ENCODE measurements at regions not wholly inside any gene's neighbourhood (a gene's known extent, or its start where the extent isn't known, plus 50 kb on each side); places are given as distances from the start of the nearest gene placed in this dataset.

DNA sequence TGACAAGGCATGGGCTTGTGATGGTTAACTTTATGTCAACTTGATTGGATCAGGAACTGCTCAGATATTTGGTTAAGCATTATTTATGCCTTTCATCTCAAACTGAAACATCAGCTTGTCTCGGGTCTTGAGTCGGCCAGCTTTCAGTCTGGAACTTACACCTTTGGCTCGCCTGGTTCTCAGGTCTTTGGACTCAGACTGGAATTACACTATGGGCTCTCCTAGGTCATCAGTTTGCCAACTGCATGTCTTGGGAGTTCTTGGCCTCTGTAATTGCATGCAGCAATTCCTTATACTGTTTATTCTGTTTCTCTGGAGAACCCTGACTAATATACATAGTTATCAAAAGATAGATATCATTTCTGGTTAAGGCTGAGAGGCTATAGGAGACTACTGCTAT, 653.7 kb downstream of the ADGRL2 start:
- no peak for DNase-seq (ENCODE audit: low read depth in 3 of 3)

DNA sequence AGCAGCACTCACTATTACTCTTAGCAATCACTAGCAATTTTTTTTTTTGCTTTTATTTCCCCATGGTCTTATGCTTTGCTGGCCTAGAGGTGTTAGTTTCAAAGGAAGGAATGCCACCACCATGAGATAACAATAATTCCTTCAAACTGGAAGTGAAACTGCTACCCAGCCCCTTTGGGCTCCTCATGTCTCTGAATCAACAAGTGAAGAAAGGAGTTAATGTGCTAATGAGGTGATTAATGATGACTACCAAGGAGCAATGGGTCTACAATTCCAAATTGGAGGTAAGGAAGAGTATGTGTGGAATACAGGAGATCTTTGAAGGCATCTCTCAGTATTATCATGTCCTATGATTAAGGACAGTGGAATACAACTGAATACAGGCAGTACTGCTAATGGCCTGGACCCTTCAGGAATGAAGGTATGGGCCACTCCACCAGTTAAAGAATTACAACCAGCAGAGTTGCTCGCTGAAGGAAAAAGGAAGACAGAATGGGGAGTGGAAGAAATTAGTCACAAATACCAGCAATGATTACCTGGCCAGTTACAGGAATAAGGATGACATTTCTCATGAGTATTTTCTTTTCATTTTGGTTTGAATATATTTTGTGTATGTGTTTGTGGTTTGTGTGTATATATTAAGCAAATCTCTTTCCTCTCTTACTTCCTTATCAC, 652.9 kb downstream of the ADGRL2 start:
- no peak for DNase-seq (ENCODE audit: low read depth in 3 of 3)

DNA sequence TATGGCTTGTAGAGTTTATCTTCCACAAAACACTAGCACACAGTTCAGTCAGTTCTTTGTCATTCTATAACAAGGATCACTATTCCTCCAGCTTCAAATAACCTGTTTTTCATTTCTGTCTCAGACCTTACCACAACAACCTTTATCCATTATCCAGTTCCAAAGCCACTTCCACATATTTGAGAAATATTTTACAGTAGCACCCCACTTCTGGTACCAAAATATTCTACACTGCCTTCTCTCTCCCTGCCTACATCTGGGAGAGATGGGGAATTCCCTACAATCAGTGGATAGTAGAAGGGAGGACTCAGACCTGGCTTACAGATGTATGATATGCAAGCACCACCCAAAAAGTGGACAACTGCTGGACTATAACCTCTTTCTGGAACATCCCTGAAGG, 651.4 kb downstream of the ADGRL2 start:
- no peak for DNase-seq (ENCODE audit: low read depth in 3 of 3)

DNA sequence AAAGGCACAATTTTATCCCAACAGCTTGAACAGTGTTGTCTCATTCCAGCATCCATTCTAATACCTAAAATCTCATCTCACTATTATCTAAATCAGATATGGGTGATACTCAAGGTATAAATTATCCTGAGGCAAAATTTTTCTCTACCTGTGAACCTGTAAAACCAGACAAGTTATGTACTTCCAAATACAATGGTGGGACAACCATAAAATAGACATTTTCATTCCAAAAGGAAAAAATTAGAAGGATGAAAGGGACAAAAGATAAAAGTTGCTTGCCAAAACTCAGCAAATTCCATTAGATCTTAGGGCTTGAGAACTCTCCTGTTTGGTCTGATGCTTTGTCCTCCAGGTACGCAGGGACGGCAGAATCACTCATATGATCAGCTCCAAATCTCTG, 650.5 kb downstream of the ADGRL2 start:
- no peak for DNase-seq (ENCODE audit: low read depth in 3 of 3)

DNA sequence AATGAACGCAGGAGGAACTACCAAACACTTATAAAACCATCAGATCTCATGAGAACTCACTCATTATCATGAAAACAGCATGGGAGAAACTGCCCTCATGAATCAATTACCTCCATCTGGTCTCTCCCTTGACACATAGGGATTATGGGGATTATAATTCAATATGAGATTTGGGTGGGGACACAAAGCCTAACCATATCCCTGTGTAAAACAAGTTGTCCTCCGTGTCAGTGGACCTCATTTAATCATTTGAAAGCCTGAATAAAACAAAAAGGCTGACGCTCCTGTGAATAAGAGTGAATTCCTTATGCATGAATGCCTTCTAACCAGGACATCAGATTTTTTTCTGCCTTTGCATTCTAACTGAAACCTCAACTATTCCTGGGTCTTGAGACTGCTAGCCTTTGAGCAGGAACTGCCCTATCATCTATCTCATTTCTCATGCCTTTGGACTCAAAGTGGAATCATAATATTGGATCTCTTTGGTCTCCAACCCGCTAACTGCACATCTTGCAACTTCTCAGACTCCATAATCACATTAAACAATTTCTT, 648.8 kb downstream of the ADGRL2 start:
- no peak for DNase-seq (ENCODE audit: low read depth in 3 of 3)

DNA sequence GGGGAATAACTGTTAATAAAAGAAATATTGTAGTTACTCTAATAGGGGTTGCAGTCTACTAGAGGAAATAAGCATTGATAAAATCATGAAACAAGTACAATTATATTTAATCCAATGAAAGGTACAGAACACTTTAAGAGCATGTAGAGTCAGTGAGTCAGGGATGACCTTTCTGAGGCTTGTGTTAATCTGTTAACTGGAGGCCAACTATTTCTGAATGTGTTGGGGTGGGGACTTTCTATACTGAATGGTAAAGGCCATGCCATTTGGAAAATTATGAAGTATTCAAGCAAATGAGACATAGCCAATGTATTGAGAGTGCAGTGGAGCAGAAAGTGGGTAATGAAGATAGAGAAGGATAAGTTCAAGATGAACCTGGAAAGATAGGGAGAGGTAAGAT, 646.2 kb downstream of the ADGRL2 start:
- no peak for DNase-seq (ENCODE audit: low read depth in 3 of 3)

DNA sequence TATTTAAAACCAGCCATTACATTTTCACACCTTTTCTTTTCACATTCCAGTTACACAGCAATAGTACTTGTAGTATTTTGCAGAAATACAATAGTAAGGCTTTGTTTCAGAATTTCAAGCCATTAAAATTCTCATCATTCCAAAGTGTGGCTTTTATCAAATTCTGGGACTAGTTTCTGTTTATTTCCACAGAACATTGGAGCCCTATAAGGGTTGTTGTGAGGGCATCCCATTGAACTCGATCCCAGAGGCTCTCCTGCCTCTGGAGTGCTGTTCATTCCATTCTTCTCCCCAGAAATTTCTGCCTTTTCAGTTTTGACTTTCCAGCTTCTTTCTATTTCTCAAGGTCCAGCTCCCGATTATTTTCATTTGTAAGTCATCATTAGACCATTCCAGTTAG, 645.5 kb downstream of the ADGRL2 start:
- DNase-seq (ENCODE audit: low read depth in 3 of 3): no peak

DNA sequence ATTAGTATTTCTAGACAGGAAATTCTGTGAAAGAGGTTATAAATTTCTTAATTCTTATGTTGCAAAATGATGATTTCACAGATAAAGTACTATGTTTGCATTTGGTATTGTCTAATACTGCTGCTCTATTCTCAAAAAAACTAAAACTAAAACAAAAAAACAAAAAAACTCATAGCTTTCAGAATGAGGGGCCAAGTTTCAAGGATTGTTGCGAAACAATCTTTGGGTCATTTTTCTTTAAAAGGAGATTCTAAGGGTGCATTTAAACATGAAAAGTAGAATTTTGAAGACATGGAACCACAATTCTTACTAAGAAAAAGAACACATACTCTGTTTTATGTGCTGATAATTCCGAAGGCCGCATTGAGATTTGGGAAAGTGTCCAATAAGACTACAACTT, 645.1 kb downstream of the ADGRL2 start:
- no peak for DNase-seq (ENCODE audit: low read depth in 3 of 3)

DNA sequence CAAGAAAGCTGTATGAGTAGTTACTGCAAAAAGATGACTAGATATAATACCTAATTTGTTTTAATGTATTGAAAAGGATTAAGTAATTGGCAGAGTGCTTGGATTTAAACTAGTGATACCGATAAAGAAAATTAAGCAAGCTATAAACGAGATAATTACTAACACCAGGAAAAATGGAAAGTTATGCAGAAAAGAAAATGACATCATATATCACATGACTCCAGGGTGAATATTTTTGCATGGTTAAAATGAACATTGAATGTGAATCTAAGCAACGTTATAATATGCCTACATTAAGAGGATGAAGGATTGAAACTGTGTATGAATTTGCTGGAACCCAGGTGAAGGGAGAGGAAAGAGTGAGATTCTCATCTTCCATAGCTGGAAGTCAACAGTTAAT, 644.4 kb downstream of the ADGRL2 start:
- no peak for DNase-seq (ENCODE audit: low read depth in 3 of 3)

DNA sequence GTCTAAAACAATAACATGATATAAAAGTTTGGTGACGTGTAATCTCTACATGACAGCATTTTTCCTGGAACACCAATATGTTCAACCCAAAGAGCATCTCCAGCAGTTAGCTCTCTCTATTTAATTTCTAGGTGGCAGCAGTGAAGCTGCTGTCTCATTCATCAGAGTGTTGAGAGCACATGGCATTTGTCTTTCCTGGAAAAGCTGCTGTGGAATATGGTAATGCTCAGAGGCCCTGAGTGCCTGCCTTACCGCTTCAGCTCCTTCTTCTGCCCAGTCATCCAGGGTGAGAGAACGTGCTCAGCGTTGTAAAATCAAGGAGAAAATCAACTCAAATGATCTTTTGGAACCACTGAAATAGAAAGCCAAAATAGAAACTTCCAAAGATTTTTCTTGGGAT, 640.7 kb downstream of the ADGRL2 start:
- no peak for DNase-seq (ENCODE audit: low read depth in 3 of 3)

DNA sequence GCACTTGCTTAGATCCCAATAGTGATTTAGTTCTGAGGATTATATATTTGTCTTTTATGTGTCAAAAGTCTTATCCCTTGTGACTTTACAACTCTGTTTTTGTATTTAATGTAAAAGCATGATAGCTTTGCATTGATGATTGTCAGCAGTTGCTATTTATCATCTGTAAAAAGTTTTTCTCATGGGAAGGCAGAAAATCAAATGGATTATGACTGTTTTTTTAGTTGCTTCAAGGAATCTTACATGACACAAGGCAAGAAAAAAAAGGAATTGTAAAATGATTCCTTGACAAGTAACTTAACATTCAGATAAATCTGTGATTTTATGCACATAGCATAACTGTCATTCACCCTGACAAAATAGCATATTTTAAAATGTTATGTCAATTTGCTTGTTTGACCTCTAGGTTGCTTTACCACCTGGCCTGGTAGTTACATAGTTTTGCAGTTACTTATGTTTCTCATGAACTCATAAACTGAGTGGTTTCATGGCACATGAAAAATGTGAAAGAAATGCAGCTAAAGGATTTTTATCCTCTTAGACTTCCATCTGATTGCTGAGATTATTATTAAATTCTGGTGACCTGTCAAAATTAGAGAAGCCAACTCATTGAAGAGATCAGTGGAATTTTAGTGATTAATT, 622.6 kb downstream of the ADGRL2 start:
- no peak for DNase-seq (ENCODE audit: low read depth in 3 of 3)

DNA sequence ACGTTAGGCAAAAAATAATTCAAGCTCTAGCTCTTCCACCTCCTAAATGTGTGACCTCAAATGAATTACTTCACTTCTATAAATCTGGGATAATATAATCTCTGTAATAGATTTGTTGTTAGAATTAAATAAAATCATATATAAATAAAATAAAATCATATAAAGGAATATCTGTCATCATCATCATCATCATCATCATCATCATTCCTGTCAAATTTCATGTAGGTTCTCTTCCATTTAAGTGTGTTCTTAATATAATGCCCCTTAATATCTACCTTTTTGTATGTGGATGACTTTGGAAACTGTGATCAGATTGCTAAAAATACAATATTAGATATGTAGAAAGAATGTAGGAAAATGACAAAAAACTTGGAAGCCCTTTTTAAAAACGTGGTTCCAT, 621.0 kb downstream of the ADGRL2 start:
- DNase-seq (ENCODE audit: low read depth in 3 of 3): no peak

DNA sequence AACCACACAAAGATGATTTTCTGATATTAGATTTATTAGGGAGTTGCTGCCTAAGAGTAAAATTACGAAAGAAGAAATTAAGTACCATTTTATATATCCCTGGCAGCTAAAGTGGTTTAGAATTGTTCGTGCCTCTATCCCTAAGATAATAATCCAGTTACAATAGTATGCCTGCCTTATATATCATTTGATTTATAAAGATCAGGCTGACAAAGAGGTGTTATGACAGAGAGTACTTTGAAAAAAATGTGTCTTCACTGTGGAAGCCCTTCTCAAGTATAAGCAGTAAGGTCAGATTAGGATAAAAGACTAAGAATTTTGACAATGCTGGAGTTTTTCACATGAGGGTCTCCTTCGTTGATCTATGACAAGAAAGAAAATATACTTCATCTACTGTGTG, 619.9 kb downstream of the ADGRL2 start:
- no peak for DNase-seq (ENCODE audit: low read depth in 3 of 3)

DNA sequence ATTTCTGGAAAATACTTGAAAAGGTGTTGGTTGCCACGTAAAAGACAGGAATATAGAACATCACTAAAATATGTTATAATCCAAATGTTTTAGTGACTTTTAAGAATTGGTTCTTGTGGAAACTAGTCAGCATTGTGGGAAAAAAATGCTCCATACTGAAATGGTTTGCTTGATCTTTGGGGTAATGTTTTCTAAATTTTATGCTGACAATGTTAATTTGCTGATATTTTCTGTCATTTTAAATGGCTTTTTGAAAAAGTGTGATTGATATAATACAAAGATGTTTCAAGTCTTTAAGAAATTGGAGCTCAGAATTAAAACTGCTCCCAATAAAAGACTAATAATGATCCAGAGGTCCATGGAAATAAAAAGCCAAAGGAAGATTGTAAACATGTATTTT, 610.9 kb downstream of the ADGRL2 start:
- no peak for DNase-seq (ENCODE audit: low read depth in 3 of 3)

DNA sequence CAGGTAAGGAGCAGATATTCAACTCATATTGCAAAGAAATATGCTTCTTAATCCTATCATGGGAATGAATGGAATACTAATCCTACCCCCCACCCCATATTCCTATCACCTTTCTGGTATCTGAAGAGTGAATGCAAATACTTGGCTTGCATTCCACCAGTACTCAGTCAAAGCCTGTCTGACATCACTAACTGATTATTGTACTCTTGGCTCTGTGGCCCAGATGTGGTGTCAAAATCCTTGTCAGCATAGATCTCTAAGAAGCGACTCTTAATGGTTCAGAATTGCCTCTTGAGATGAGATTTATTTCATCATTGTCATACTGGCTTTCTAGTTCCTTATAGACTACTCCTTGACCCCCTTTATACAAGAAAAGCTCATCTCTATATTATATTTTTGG, 604.6 kb downstream of the ADGRL2 start:
- DNase-seq (ENCODE audit: low read depth in 3 of 3): no peak

DNA sequence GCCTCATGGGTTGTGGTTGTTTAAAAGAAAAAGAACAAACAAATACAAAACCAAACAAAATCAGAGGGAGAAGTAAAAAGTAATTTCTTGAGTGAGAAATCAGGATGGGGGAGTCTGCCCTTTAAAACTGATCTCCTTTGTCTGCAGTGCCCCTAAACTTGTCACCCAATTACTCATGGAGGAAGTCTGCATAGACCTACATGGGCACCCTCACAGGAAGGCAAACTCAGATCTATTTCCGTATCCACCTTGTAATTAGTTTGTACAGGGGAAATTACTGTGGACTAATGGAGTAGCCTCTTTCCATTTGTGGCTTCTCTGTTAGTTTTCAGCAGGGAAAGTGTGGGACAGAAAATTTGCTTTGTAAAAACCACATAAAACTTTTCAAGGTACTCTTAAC, 600.4 kb downstream of the ADGRL2 start:
- DNase-seq (ENCODE audit: low read depth in 3 of 3): no peak

DNA sequence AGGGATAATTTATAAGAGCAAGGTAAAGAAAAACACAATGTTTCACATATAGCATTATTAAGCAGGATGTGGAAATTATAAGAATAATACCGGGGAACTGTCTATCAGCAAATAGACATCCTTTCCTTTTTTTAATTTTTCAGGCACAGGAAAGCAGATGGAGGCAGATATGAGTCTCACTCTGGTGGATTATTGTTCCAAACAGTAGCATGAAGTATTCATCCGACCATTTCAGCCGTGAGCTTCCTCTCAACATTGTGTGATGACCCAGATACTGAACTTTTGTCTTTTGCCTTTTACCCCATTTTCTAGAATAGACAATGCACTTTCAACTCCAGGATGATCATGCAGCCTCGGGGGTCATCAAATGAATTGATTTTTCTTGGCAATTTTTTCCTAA, 599.8 kb downstream of the ADGRL2 start:
- no peak for DNase-seq (ENCODE audit: low read depth in 3 of 3)

DNA sequence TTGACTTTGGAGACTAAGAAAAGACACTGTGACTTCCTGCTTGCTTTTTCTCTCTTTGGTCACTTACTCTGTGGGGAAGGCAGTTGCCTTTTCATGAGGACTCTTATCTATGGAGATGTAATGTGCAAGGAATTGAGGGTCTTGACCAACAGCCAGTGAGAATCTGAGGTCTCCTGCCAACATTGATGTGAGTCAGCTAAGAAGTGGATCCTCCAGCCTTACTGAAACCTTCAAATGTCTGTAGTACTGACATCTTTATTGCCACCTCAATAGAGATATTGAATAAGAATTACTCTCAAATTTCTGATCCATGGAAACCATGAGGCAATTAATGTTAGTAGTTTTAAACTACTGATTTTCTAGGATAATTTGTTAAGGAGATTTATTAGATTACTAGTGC, 598.4 kb downstream of the ADGRL2 start:
- DNase-seq (ENCODE audit: low read depth in 3 of 3): no peak

DNA sequence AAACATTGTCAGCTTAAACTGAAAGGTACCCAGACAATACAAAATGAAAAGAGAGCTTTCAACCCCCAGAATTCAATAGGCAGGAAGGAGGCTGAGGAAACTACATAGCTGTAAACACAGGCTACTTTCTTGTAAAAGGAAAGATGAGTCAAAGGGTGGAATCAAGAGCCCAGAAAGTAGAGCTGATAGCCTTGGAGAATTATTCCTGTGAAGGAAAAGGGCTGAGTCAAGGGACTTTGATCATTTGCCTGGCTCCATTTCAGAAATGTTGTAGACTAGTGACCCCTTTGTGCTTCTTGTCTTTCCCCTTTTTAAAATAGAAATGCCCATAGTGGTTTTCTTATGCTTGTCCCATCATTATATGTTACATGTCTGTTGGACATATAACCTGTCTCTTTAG, 597.6 kb downstream of the ADGRL2 start:
- DNase-seq (ENCODE audit: low read depth in 3 of 3): no peak

DNA sequence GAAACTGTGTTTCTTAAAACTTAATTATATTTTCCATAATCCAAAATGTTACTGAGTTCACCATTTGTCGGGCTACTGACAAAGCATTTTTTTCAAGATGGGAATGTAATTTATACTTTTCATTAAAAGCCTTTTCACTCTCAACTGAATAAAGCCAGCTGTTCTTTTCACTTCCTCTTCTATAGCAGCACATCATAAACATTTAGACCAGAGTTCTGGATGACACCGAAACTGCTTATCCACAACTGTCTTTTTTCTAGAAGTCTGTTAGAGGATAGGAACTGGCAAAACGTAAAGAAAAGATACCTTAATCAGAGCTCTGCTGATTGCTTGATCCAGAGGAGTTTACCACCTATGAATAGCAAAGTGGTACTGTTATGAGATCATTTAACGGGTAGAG, 594.7 kb downstream of the ADGRL2 start:
- no peak for DNase-seq (ENCODE audit: low read depth in 3 of 3)

DNA sequence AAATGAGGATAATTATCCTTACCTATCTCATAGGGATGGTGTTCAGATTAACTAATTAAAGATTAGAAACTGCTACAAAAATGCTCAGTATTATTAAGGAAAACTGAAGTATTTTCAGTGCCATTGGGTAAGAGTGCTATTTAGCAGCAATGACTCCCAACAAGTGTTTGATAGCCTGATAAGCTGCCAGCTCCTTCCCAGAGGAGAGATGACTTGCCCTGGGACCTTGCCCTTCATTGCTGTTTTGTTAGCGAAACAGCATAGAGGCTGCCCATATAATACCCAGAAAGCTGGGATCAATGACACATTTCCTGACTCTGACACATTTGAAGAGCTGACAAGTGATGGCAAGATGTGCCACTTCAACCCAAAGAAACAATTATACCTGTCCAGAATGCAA, 592.2 kb downstream of the ADGRL2 start:
- no peak for DNase-seq (ENCODE audit: low read depth in 3 of 3)

DNA sequence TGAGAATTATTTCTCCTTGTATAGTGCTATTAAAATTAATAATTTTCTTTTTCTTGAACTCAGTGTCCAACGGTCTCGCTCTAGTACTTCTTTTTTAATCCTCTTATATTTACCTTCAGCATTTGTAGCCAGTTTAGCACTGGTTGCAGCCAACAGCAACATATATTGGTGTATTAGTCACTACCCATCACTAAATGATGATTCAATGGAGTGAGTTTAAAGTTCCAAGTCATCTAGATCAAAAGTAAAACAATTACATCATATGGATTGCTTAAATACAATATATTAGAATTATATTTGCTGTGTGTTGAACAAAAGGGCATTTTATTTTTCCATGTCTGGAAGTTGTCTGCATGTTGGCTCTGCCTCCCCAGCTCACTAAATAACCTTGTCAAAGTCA, 591.8 kb downstream of the ADGRL2 start:
- DNase-seq (ENCODE audit: low read depth in 3 of 3): no peak

DNA sequence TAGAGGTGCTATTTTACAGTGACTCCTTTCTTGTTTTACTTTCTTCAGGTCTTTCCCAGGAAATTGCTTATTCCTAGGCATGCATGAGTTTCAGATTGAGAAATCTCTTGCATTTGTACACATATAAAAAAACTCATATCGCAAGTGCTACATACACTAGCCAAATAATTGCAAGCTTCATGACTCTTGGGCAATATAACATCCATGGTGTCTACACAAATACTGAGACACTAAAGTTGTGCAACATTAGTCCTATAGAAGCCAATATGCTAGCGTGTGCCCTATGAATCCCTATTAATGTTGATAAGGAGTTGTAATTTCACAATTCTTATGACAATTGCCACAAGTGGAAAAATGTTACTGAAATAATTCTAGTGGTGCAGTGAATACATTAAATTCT, 591.0 kb downstream of the ADGRL2 start:
- no peak for DNase-seq (ENCODE audit: low read depth in 3 of 3)

DNA sequence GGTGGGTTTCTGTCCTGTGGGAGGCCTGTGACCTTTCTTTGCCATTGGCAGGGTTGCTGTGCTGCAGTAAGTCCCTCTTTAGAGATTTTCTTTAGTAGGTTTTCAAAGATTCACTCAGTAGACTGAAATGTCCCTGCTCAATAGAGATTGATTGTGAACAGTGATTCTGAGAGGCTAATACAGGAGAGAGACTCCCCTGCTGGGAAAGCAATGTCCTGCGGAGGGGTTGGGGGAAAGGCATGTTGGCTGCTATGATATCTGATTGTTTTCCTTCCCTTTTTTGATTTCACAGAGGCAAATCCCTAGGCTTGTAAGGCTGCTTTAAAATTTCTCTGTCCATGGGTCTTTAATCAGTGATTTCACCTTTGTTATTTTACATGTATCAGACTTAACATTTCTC, 589.9 kb downstream of the ADGRL2 start:
- no peak for DNase-seq (ENCODE audit: low read depth in 3 of 3)
